EL (cell line): ENCODE measurements at regions not wholly inside any gene's neighbourhood (a gene's known extent, or its start where the extent isn't known, plus 50 kb on each side); places are given as distances from the start of the nearest gene placed in this dataset.

Source experiments
- DNase-seq: peaks from one replicate; pipeline ENCODE4 v3.0.0-alpha.2; 2016

DNA sequence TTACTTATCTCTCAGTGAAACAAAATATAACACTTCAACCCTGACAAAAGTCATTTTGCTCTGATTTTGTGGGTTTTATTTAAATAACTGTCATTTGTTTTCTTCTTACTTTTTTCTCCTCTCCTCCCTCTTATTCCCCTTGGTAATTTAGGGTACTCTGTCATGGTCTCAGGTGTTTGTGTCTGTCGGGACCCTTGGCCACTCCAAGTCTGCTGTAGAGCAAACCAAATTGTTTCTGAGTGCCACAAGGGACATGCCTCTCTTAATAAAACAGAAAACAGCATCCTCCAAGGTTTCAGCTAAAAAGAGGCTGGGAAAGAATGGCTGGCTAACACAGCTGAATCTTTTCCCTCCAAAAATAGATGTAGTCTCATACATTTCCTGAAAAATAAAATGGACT is 573.1 kb upstream of the KLF12 start:
- DNase-seq = no peak

DNA sequence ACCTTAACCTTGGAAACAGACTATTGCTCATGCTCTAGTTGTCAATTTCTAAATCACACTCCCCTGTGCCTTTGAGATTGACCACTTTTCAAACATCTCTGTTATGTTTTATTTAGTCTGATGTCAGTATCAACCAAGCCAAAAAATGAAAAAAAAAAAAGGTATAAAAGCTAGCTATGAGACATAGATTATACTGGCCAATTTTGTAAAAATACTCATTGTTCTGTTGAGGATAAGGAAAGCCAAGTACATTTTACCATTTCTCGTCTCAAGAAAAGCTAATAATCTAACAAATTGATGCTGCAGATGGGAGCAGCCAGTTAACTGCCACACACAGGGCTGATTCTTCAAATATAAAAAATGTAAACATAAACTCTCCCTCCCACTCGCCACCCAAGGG is 572.6 kb upstream of the KLF12 start:
- no peak for DNase-seq

DNA sequence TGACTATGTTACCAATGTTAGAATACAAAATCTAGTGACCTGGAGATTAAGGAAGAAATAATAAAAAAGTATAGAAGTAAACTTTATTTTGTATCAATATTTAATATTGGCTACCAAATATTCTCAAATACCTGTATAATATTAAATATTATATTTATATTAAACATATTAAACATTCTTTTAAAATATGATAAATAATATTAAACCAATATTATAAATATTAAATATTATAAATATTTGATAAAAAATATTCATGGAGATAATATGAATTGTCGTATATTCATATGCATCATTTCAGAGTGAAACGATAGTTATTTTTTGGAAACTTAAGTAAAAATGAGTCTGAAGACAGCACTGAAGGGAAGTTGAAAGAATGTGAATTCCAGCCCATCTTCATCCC is 571.2 kb upstream of the KLF12 start:
- DNase-seq = no peak

DNA sequence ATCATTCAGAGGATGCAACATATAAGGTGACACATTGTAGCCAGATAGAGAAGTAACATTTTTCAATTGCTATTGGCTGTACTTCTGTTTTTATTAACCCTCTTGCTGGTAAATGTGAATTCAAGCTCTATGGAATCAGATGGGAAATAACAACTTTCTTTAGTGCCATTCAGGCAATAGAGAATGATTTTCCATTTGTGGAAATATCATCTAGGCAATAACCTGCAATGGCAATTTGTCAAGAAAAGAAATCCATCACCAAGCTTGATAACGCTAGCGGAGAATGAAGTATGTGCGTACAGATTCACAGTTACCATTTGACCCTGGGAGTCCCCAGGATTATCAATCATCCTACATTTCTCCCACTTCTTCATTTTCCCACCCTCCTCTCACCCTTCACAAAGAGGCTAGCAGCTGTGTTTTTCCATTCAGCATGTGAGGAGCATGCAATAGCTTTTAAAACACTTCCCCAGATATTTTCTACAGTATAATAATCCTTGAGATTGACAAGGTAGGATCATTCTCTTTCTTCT is 569.7 kb upstream of the KLF12 start:
- no peak for DNase-seq

DNA sequence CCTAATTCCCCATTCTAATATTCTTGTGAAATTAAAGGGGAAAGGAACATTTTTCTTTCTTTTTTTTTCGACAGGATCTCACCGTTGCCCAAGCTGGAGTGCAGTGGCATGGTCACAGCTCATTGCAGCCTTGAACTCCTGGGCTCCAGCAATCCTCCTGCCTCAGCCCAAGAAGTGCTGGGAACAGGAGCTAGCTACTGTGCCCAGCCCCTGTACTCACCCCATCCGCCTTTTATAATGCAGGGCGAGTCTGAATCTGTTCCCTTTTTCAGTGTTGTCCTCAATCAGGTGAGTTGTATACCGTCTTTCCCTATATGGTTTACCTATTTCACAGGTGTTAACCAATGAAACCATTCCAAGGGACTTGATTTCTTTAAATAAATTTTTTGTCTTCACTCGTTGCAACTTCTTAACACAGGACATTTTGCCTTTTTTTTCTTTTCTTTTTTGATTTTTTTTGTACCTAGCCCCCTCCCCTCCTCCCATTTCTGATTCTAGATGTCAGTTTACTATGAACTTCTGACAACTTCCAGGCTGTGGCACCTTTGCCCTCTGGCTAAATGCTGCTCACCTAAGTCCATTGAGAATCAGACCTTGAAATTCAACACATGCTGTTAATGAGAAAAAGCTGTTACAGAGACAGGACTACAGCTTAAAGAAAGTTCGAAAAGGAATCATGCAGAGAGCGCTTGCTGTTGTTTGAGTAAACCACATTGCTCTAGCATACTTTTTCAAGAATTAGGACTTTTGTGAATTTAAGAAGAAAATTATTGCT is 562.1 kb upstream of the KLF12 start:
- DNase-seq = no peak

DNA sequence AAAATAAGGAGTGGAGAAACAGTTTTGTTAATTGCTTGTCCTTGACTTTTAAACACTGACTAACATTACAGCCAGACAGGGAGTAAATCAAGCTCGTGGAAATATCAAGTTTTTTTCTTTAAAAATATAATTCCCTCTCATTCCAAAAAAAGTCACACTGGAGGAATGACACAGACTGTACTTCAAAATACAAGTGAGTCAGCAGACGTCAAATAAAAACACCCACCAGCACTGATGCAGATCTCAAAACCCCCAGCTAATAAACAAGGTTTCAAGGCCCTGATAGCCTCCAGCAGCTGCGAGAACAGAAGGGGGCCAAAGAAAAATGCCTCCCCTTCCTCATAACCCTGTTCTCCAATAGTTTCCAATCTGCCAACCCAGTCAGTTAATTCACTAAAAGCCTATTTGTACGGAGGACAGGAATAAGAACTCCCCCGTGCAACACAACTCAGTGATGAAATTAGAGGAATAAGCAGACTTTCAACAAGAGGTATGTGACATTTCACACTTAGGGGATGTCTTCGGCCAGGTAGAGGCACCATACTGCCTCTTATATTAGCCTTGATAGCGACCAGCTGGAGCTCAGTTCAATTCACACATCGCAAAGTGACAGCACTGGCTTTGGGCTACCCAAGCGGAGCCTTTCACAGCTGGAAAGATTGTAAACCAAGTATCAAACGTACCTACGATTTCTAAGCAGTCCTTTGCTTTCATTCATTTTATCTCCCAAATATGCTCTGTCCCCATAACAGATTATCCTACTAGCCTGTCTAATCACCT is 561.0 kb upstream of the KLF12 start:
- no peak for DNase-seq

DNA sequence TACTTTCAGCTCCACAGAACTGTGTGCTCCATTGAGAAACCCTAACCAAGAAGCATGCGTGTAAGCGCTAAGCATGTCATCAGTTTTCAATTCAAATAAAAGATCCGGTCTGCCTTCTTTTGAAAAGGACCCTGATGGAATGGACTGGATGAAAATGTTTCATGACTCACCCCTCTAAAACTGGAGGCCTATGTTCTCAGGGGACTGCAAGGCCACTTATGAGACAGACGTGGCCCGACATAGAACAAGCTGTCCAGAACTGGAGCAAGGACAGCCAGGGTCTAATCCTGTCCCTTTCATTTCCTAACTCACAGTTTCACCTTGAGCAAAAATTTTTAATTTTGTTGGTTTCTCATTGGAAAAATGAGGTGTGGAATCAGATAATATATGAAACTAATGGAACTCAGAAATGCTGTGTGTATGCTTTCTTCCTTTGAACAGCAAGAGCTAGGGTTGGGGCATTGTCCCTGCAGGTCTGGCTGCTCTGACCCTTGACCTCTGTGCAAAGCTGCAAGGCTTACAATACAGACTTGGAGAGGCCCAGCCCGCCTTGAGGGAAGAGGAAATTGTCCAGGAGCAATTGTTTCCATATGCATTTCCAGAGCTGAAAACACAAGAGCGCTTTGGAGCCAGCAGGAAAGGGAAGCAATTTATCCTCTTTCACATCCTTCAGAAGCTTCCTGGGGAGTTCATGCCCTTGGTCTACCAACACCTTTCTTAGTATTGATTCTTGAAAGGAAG is 553.4 kb upstream of the KLF12 start:
- DNase-seq = no peak

DNA sequence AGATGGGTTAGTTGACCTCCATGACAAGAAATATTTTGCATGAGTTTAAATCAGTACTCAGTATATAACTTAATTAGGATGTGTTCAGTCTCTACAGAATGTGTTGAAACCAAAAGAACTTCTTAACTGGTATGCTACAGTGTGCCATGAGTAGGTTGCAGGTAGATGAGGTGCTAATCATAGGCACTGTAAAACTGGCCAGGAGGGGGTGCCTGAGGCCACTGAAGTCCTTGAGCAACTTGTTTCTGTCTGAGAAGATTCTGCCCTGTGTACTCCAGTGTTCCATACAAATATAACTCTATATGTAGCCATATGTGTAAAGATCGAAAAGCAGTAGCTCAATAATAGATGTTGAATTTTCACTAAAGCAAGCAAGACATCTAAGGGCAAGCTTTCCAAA is 549.2 kb upstream of the KLF12 start:
- DNase-seq = no peak

DNA sequence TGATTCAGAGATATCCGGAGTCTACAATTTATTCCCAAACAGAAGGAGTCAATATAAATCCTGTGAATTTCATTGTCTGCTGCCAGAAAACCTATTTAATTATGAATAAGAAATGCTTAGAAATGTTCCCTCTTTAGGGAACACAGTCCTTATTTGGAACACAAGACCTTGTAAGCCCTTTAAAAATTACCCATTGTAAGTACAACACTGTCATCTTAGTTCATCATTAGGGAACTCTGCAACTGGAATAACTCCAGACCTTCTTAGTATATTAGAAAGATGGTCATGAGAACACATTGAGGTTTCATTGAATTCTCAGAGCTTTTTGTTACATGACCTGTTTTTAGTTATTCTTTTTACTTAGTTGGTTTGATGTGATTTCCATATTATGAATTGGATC is 548.5 kb upstream of the KLF12 start:
- DNase-seq = no peak

DNA sequence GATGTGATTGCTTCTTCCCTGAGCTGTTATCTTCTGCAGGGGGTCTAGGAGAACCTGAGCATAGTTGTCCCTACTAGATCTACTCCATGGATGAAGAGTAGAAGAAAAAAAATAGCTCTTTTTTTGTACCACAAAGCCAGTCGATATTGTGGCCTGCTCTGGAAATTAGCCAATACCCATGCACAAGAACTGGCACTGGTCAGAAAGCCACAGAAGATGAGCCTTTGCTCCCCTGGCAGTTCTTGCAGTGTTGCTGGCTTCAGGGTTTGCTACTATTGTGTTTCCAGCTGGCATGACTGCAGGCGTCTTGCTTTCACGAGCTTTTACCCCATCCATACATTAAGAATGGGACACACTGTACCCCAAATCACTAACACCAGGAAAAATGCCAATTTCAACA is 547.7 kb upstream of the KLF12 start:
- no peak for DNase-seq

DNA sequence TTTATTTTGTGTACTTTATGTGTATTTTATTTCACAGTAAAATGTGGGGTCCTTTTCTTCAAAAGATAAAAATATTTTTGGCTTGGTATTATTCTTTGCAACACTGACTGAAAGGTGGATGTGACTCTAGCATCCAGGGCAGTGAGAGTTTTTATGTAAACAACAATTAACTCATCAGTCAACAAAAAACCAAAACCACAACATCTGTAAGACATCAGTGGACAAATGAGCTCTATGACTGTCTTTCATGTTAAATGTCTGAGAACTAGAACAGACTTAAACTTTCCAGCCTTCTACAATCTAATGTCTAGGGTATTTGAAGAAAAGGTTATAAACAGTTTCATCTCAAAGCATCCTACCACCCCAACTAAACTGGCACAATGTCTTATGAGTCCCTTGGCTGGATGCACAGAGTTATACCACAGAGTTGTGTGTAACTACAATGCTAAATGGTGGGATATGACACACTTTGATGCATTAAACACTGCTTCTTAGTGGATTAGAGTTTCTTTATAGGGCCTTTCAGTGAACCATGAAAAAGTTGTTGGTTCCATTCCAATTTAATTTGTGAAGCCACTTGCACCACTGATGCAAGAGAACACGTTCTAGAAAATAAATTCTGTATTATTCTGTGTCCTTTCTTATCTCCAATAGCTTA is 544.2 kb upstream of the KLF12 start:
- no peak for DNase-seq

DNA sequence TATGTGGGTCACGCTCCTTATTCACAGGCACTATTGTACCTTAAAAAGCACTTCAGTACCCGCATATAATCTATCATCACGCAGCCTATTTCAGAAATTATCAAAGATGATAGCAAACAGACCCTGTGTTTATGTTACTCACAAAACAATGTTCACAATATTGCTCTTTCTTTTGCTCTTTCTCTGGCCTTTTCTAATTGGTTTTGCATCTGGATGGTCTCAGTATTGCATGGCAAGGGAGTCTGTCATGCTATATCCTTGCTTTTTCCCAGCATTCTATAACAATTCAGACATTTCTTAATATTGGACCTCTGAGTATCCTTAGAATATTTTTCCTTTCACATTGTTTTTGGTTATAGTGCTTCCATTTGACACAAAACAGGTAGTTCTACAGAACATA is 541.8 kb upstream of the KLF12 start:
- no peak for DNase-seq

DNA sequence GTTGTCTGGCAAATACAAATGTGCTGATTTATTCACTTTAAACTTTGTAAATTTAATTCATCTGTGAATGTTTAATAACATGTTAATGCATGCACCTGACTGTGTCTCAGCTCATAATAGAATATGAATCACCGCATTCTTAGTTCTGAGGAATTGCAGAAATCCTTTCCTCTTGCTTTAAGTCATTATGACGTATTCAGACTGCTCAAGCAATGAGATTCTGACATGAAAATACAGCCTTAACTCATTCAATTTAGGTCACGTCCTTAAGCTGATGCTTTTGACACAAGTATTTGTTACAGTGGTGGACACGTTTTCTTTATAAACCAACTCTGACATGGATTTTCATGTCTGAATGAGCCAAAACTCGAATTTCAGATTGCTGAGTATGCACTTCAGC is 541.0 kb upstream of the KLF12 start:
- DNase-seq = peak; percentile 27

DNA sequence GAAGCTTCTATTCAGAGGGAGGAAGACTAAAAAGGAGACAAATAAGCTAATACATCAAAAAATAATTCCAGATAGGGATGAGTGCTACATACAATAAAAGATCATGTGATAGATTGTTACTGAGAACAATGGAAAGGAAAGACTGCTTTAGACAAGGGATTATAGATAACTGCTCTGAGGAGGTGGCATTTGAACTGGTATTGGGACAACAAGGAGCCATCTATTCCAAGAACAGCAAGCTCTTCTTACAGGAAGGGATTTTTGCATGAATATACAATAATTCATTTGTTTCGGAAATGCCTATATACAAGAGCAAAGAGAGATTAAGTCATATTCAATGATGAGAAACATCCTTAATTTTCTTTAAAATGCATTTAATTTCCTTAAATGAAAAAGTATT is 540.5 kb upstream of the KLF12 start:
- DNase-seq = no peak

DNA sequence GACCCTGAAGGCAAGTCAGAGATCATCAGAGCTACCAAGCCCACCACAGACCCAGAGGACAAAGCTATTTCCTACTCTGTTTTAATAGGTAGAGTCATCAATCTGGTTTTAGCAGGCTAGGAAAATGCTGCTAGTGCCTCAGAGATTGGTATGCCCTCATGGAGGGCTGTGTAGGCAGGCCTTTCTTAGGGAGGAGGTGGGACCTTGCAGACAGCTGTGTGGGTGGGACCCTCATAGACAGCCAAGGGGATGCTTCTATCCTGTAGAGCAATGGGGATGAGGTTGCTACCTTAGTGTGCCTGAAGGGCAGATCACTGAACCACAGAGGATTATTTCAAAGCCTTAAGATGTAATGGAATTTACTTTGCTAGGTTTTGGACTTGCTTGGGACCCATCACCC is 534.9 kb upstream of the KLF12 start:
- no peak for DNase-seq

DNA sequence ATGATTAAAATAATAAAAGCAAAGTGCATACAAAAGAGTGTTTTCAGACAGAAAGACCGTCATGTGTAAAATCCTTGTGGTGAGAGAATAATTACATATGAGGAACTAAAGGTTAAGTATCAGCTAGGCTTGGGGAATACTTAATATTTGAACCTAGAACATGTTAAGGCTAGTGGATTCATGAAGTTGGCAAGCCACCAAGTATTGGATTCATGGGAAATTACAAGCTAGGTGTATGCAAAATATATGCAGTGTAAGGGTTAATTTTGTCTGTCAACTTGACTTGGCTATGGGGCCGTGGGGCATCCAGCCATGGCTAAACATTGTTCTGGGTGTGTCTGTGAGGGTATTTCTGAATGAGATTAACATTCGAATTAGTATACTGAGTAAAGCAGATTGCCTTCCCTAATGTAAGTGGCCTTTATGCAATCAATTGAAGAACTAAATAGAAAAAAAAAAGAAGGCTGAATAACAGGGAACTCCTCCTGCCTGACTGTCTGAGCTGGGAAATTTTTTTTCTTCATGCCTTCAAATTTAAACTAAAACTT is 533.5 kb upstream of the KLF12 start:
- no peak for DNase-seq

DNA sequence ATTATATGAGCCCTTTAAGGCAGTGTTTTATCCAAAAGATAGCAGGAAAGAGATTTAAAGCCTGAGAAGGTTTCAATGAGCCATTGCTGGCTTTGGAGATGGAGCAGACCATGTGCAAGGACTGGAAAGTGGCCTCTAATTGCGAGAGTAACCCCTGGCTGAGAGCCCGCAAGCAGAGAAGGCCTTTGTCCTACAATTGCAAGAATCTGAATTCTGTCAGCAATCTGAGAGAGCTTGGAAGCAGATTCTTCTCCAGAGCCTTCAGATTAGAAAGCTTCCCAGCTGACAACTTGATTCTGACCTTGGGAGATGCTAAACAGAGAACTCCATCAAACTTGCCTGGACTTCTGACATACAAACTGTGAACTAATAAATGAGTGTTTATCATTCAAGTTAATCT is 528.7 kb upstream of the KLF12 start:
- DNase-seq = no peak

DNA sequence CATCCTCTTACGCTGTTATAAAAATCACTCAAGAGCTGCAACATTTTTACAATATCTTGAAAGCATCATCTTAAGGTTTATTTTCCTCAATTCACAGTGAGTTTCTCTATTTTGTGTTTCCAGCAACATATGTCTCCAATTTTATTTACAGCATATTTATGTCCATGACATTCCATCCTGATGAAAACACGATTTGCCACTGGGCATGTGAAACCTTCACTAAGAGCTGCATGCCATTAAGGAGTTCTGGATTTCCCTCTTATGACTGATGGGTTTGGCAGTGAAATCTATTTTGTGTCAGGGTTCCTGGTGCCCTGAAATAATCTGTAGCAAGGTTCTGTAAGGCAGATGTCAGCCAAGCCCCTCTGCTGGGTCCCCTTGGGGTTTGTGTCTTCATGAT is 527.6 kb upstream of the KLF12 start:
- peak; percentile 80 for DNase-seq

DNA sequence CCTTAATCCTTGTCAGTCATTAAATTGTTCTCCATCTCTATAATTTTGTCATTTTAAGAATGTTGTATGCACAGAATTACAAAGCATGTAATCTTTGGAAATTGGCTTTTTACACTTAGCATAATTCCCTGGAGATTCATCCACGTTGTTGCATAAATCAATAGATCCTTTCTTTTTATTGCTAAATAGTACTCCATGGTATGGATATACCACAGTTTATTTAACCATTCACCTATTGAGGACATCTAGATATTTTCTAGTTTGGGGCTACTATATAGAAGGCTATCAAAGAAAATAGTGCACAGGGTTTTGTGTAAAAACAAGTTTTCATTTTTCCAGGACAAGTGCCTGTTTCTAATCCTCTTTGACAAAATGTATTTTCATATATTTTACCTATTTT is 523.6 kb upstream of the KLF12 start:
- DNase-seq = no peak

DNA sequence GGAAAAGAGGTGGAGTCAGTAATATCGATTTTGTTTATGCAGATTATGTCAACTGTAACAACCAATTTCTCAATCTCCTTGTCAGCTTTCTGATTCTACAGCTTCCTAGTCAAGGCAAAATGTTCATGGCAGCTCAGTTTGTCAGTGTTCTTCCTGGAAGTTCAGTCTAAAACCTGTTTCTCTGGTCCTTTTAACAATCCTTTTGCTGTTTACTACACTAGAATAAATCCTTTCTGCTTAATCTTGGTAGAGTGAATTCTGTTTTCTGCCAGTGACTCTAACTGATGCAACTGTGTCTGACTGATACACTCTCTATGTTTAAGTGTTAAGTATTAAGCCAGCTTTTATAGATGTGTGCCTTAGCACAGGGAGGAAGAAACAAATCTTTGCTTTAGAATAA is 516.9 kb upstream of the KLF12 start:
- no peak for DNase-seq

DNA sequence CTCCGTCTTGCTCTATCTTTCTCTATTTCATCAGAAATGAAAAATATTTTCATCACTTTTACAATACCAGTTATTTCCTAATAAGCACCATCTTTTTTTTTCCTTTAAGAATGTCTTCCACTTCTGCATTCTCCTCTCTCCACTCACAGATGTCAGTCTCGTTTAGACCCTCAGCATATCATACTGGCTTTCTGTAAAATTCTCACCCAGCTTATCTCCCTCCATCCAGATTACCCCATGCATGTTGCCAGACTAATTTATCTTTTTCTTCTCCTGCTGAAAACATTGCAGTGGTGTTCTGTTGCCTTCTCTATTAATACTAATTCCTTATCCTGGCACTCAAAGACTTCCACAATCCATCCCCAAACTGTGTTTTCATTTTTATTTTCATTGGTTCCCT is 513.8 kb upstream of the KLF12 start:
- DNase-seq = no peak

DNA sequence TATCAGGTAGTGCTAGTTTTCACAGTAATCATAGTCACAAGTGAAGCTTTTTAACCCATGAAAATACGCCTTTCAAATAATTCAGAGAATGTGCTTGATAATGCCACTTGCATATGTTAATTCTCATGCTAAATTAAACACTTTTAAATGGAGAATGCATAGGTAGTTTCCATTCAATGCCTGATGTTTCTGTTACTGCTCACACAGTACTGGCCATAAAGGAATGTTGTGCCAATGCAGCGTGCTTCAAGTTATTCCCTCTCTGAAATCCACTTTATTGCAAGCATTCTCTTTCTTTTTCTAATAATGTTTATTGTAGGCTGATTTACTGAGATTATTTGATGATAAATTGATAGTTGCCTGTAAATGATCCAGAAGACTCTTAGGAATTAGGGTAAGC is 513.0 kb upstream of the KLF12 start:
- DNase-seq = no peak

DNA sequence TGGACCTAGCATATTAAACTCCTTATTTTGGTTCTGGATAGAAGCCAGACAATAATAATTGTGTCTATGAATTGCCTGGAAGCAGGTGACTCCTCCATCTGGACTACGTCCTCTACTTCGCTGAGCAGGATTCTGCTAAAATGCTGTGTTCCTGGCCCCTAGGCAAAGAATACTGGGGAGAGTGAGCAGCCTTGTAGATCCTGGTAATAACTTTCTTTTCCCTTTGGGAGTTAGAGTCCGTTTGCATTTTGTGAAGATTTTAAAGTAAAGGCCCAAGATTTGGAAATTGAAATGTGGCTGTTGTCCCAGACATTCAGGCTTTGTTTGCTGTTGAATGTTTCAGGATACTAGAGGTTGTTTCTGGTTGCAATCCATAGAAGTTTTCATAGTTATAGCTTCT is 511.9 kb upstream of the KLF12 start:
- no peak for DNase-seq
